Lung (tissue), 11 donors: ENCODE measurements at regions not wholly inside any gene's neighbourhood (a gene's known extent, or its start where the extent isn't known, plus 50 kb on each side); places are given as distances from the start of the nearest gene placed in this dataset.

Experiments
- ATAC-seq: fragments of 200-7000 bp; cut with Tn5 transposase; one replicate; pipeline ENCODE4 v1.9.1; 2020; ENCODE audit warnings: moderate number of reproducible peaks; ENCODE audit not compliant: insufficient read depth, low FRiP score
- DNase-seq, 3 donors: peaks; one replicate each; pipeline ENCODE4 v3.0.0-alpha.2; 2013 to 2017
- H3K27ac ChIP-seq, 2 donors: one replicate each; pipeline ENCODE4 v1.5.1; 2013; ENCODE audit warnings: mild to moderate bottlenecking in 2 of 2, moderate library complexity in 2 of 2, control low read depth in 1 of 2, inconsistent platforms in 1 of 2, low read depth in 1 of 2, low read length in 1 of 2
- H3K27me3 ChIP-seq, 3 donors: one replicate each; pipeline ENCODE4 v1.5.1; 2013; ENCODE audit warnings: low read length in 2 of 3; ENCODE audit not compliant: control insufficient read depth in 3 of 3, insufficient read depth in 3 of 3
- H3K36me3 ChIP-seq, 4 donors: one replicate each; pipeline ENCODE4 v1.5.1; 2013; ENCODE audit warnings: low read length in 4 of 4, mild to moderate bottlenecking in 1 of 4, moderate library complexity in 1 of 4; ENCODE audit not compliant: control insufficient read depth in 4 of 4, insufficient read depth in 4 of 4
- H3K4me1 ChIP-seq, 5 donors: one replicate each; pipeline ENCODE4 v1.5.1; 2013; ENCODE audit warnings: low read length in 5 of 5, mild to moderate bottlenecking in 2 of 5, moderate library complexity in 1 of 5; ENCODE audit not compliant: control insufficient read depth in 5 of 5, insufficient read depth in 5 of 5
- H3K4me3 ChIP-seq: one replicate; pipeline ENCODE4 v1.5.1; 2013; ENCODE audit warnings: mild to moderate bottlenecking, control low read depth, moderate library complexity
- H3K9ac ChIP-seq, 2 donors: one replicate each; pipeline ENCODE4 v1.5.1; 2013; ENCODE audit warnings: low read length in 2 of 2, control low read depth in 1 of 2; ENCODE audit not compliant: insufficient read depth in 1 of 2
- H3K9me3 ChIP-seq, 4 donors: one replicate each; pipeline ENCODE4 v1.5.1; 2013; ENCODE audit warnings: low read length in 3 of 4, mild to moderate bottlenecking in 1 of 4, moderate library complexity in 1 of 4; ENCODE audit not compliant: control insufficient read depth in 4 of 4, insufficient read depth in 3 of 4
- CTCF ChIP-seq: IDR thresholded peaks from 2 replicates; pipeline ENCODE4 v1.5.1; 2012; ENCODE audit warnings: mild to moderate bottlenecking; ENCODE audit errors: control extremely low read depth, extremely low read depth
- WGBS, 2 donors: extraction: QIAGEN DNeasy Blood & Tissue Kit; methylation state at CpG; one replicate each; pipeline ENCODE4 v1.1.7; 2013; 5-methylcytosine and 5-hydroxymethylcytosine counted together
- donor health status: control.
- donor health status: control.
- donor health status: Bipolar disorder and iron deficiency.
- donor health status: healthy.
- donor health status: DM: yes; HTN: yes; CAD: no.

DNA sequence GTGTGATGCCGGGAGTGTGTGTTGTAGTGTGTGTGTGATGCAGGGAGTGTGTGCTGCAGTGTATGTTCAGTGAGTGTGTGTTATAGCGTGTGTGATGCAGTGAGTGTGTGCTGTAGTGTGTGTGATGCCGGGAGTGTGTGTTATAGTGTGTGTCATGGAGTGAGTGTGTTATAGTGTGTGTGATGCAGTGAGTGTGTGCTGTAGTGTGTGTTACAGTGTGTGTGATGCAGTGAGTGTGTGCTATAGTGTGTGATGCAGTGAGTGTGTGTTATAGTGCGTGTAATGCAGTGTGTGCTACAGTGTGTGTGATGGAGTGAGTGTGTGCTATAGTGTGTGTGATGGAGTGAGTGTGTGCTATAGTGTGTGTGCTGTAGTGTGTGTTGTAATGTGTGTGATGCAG lies 182.1 kb upstream of the SOX11 start:
- peaks cover 0 to 9% (median 0%) of the 10 kb centered on the region in 4 donors for H3K9me3 ChIP-seq
- H3K4me1 ChIP-seq = peaks cover 0 to 6% (median 0%) of the 10 kb centered on the region in 5 donors
- no peak overlapping the region for H3K4me3 ChIP-seq
- DNase-seq = no peak
- H3K27ac ChIP-seq = no peak overlapping the region
- H3K36me3 ChIP-seq = no peaks in the 10 kb centered on the region
- no peak overlapping the region for H3K9ac ChIP-seq
- WGBS, 2 donors = 96 to 98% methylated on average over 4 of the region's 4 CpGs
- H3K27me3 ChIP-seq = no peaks in the 10 kb centered on the region
- no peak for ATAC-seq
- no peak for TF ChIP-seq CTCF

- 63 to 78% methylated on average over 2 of the region's 2 CpGs for WGBS, 2 donors
- DNase-seq = no peak
- Histone ChIP-seq H3K9me3 (peaks cover 0 to 2% (median 0%) of the 10 kb centered on the region in 4 donors), H3K27me3 (no peaks in the 10 kb centered on the region), H3K36me3 (no peaks in the 10 kb centered on the region), H3K4me1 (peaks cover 0 to 9% (median 0%) of the 10 kb centered on the region in 5 donors), H3K27ac (no peak overlapping the region), H3K4me3 (no peak overlapping the region), H3K9ac (no peak overlapping the region)
- ATAC-seq = no peak
- no peak for TF ChIP-seq CTCF
These were observed 176.5 kb upstream of the SOX11 start for GRCh38 chr2:5515693-5516092.

DNA sequence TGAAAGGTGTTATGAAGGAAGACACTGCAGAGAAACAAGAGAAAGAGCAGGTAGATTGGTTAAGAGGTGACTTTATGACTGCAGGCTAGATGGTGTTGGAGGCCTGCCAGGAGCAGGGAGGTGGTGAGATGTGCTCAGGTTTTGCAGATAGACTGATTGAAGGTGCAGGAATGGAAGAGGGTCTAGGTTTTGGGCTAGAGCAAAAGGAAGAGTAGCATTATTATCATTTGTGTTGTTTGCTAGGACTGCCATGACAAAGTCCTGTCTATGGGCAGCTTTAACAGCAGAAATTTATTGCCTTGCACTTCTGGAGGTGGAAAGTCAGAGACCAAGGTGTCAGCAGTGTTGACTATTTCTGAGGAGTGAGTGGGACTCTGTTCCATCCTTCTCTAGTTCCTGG lies 172.9 kb upstream of the SOX11 start:
- TF ChIP-seq CTCF = no peak
- Histone ChIP-seq H3K4me3 (no peak overlapping the region), H3K9me3 (no peaks in the 10 kb centered on the region), H3K27ac (no peak overlapping the region), H3K36me3 (no peaks in the 10 kb centered on the region), H3K27me3 (no peaks in the 10 kb centered on the region), H3K4me1 (peaks cover 0 to 10% (median 0%) of the 10 kb centered on the region in 5 donors), H3K9ac (no peak overlapping the region)
- no peak for ATAC-seq
- DNase-seq = no peak

- no peak for ATAC-seq
- Histone ChIP-seq H3K36me3 (no peaks in the 10 kb centered on the region), H3K27me3 (no peaks in the 10 kb centered on the region), H3K9me3 (no peaks in the 10 kb centered on the region), H3K9ac (no peak overlapping the region), H3K4me3 (no peak overlapping the region), H3K27ac (no peak overlapping the region), H3K4me1 (peaks cover 0 to 10% (median 0%) of the 10 kb centered on the region in 5 donors)
- DNase-seq = peak; percentile 24 to 47 (median 32)
- 62 to 64% methylated on average over 7 of the region's 7 CpGs for WGBS, 2 donors
- TF ChIP-seq CTCF = no peak
These were observed 171.7 kb upstream of the SOX11 start for GRCh38 chr2:5520463-5520972.
